Erythroblast (primary cell): ENCODE measurements at regions not wholly inside any gene's neighbourhood (a gene's known extent, or its start where the extent isn't known, plus 50 kb on each side); places are given as distances from the start of the nearest gene placed in this dataset.

ENCODE experiments used
- GATA1 ChIP-seq: IDR thresholded peaks from 2 replicates; pipeline ENCODE4 v1.6.1; 2011; ENCODE audit warnings: low read depth, mild to moderate bottlenecking, control low read depth, low read length, moderate library complexity
- POLR2A ChIP-seq: IDR thresholded peaks from 2 replicates; pipeline ENCODE4 v1.6.1; 2011; ENCODE audit warnings: mild to moderate bottlenecking, low read length

- TF ChIP-seq POLR2A (no peak), GATA1 (no peak)
These were observed 311.4 kb upstream of the FSTL5 start for GRCh38 chr4:162475246-162475645.
